ENCODE measurements at regions not wholly inside any gene's neighbourhood (a gene's known extent, or its start where the extent isn't known, plus 50 kb on each side); places are given as distances from the start of the nearest gene placed in this dataset.
"Not testable (repeated sequence)": the region's sequence is repeated elsewhere in the genome, so short reads cannot be mapped to it uniquely, and the experiment has no call there.

DNA sequence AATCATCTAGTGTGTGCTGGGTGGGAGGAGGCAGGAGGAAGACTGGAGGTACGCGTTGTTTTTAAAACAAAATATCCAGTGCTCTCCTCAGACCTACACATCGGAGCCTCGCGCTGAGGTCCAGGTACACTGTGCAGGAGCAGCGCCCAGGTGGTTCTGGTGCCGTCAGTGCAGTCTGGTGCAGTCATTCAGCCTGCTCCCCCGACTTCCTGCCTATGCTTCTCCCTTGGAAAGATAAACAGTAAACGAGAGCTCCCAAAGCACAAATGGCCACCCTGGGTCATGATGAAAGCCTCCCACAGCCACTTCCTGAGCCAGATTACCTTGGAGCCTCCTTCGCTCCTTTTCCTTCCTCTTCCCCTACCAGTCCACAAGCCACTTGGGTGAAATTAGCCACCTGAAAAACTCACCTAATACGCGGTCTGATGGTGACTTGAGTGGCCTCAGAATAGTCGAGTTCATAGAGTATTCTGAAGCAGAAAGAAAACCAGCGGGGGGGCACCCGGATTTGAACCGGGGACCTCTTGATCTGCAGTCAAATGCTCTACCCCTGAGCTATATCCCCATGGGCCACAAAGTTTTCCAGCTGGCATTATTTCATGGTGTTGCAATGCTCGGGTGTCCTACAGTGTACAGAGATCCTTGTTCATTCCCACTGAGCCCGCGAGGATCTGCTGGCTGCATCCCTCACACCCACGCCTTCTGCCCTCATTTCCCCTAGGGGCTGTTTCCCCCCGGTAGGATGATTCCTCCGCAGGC is 82.5 kb downstream of the ZNF467 start:
- H3K27me3 Mint-ChIP-seq = peaks cover 50% of the 10 kb centered on the region
- no peak for DNase-seq

GRCh38 chr7:149689291-149689721 is 84.1 kb downstream of the ZNF467 start:
- no peaks in the 10 kb centered on the region for H3K9me3 Mint-ChIP-seq
- H3K36me3 Mint-ChIP-seq (ENCODE audit: low read depth) = peaks cover 3% of the 10 kb centered on the region
- H3K4me1 Mint-ChIP-seq = no peaks in the 10 kb centered on the region
- DNase-seq = no peak
- intact Hi-C loops (cut with micrococcal nuclease) = no loop called here
- no peak overlapping the region for H3K27ac Mint-ChIP-seq
- H3K27me3 Mint-ChIP-seq = peaks cover 42% of the 10 kb centered on the region
- H3K4me3 Mint-ChIP-seq = no peak overlapping the region

More for the DNA sequence above, 82.5 kb downstream of the ZNF467 start:
- peaks cover 3% of the 10 kb centered on the region for H3K36me3 Mint-ChIP-seq (ENCODE audit: low read depth)
- intact Hi-C loops (cut with micrococcal nuclease) = no loop called here
- no peak overlapping the region for H3K4me3 Mint-ChIP-seq
- no peak overlapping the region for H3K27ac Mint-ChIP-seq
- H3K9me3 Mint-ChIP-seq = no peaks in the 10 kb centered on the region
- H3K4me1 Mint-ChIP-seq = no peaks in the 10 kb centered on the region

DNA sequence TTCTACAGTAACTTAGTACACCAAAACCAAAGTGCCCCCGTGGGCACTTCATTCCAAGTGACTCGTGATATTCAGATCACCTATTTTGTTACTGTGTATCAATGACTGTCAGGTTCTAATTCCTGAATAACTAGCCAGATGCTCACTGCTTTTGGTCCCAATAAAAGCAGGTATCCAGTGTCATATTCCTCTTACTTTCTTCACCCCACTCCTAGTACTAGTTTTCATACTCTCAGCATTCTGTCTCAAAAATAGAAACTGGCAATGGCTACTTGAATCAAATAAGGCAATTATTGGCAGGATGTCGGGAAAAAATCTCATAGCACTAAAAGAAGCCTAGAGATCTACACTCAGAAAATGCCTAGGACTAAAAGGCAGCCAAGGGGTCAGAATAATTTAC is 84.6 kb downstream of the ZNF467 start:
- no peaks in the 10 kb centered on the region for H3K9me3 Mint-ChIP-seq
- H3K27me3 Mint-ChIP-seq = peaks cover 44% of the 10 kb centered on the region
- no peaks in the 10 kb centered on the region for H3K4me1 Mint-ChIP-seq
- H3K4me3 Mint-ChIP-seq = no peak overlapping the region
- peaks cover 3% of the 10 kb centered on the region for H3K36me3 Mint-ChIP-seq (ENCODE audit: low read depth)
- DNase-seq = no peak
- H3K27ac Mint-ChIP-seq = no peak overlapping the region
- intact Hi-C loops (cut with micrococcal nuclease) = no loop called here

DNA sequence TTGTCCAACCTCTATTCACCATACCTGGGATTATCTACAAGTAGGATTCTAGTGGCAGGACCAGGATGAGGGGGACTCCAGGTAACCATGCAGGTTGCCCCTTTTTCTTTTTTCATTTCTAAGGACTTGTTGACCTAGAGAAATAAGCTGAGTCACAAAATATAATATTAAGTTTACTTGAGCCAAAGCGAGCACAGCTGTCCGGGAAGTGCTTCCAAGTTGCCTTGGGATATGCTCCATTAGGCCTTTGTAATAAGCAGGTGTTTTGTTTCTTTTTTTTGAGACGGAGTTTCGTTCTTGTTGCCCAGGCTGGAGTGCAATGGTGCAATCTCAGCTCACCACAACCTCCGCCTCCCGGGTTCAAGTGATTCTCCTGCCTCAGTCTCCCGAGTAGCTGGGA is 85.6 kb downstream of the ZNF467 start:
- H3K4me3 Mint-ChIP-seq; DNase-seq; H3K9me3 Mint-ChIP-seq; H3K36me3 Mint-ChIP-seq (ENCODE audit: low read depth); H3K4me1 Mint-ChIP-seq; intact Hi-C loops (cut with micrococcal nuclease); H3K27ac Mint-ChIP-seq: not testable (repeated sequence)
- H3K27me3 Mint-ChIP-seq = peaks cover 38% of the 10 kb centered on the region

DNA sequence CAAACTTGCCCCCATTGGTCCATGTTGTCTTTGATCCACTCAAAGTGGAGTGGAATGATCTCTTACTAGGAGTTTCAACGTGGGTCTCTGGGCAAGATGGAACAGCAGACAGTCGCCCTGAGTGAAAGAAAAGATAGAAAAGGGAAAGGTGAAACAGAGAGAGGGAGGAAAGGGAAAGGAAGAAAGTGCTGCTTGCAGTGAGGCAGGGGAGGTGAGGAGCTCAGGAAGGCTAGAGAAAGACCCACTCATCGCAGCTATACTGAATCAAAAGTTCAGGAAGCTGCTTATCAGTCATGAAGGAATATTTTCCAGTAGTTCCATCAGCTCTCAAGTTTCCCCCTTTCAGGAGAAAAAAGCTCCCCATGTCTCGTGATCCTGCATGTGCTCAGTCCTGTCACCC is 86.9 kb downstream of the ZNF467 start:
- Mint-ChIP-seq H3K9me3 (no peaks in the 10 kb centered on the region), H3K36me3 (ENCODE audit: low read depth) (no peaks in the 10 kb centered on the region), H3K27me3 (peaks cover 39% of the 10 kb centered on the region), H3K27ac (no peak overlapping the region), H3K4me1 (no peaks in the 10 kb centered on the region), H3K4me3 (no peak overlapping the region)
- intact Hi-C loops (cut with micrococcal nuclease) = no loop called here
- no peak for DNase-seq

DNA sequence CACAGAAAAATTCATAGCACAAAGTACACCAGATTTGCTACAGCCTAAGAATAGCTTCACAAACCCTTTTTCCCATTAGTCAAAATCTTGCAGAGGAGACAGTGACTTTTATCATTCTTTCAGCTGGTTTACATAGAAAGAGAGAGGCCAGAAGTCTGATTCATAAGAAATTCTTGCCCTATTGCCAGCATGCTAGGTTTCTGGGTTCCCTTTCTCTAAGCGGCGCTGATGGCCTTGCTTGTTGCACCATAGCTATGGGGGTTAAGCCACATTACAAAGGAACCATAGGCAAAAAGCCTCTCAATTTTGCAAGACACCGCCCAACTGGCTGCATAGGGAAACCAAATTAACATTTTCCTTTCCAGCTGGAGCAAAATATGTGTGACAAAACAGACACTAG is 87.4 kb downstream of the ZNF467 start:
- peaks cover 39% of the 10 kb centered on the region for H3K27me3 Mint-ChIP-seq
- no peak for DNase-seq
- H3K4me3 Mint-ChIP-seq = no peak overlapping the region
- H3K9me3 Mint-ChIP-seq = peaks cover 1% of the 10 kb centered on the region
- H3K36me3 Mint-ChIP-seq (ENCODE audit: low read depth) = no peaks in the 10 kb centered on the region
- intact Hi-C loops (cut with micrococcal nuclease) = no loop called here
- no peaks in the 10 kb centered on the region for H3K4me1 Mint-ChIP-seq
- H3K27ac Mint-ChIP-seq = no peak overlapping the region

DNA sequence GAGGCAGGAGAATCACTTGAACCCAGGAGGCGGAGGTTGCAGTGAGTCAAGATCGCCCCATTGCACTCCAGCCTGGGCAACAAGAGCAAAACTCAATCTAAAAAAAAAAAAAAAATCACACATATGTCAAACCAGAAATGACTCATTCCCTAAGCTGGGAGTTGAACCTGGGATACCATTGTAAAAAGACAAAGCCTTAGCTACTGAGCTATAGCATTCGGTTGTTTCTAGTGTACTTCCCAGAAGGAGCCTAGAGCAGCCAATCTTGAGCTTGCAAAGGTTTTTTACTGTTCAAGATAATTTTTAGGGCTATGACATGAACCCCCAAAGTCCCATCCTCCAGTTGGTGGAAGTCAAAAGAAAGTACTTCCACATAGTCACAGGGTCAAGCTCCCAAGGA is 87.9 kb downstream of the ZNF467 start:
- DNase-seq = no peak
- intact Hi-C loops (cut with micrococcal nuclease) = no loop called here
- H3K9me3 Mint-ChIP-seq = peaks cover 7% of the 10 kb centered on the region
- H3K27me3 Mint-ChIP-seq = peaks cover 39% of the 10 kb centered on the region
- H3K4me1 Mint-ChIP-seq = no peaks in the 10 kb centered on the region
- no peak overlapping the region for H3K4me3 Mint-ChIP-seq
- H3K36me3 Mint-ChIP-seq (ENCODE audit: low read depth) = no peaks in the 10 kb centered on the region
- H3K27ac Mint-ChIP-seq = no peak overlapping the region

DNA sequence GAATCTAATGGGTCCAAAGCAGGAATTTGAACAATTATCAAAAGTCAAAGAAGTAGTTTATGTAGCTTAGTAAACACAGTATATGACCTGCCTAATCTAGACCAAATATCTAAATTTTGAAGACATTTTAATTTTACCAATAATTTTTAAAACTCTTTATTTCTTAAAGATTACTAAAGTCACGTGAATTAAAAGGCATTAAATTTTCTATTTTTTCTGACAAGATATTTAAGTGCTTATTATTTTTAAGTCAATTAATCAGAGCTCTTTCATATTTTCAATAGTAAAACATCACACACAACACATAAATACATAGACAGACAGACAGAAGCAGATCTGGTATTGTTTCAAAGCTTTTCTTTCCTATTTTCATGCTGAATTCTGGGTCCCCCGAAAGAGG is 89.5 kb downstream of the ZNF467 start:
- intact Hi-C loops (cut with micrococcal nuclease) = no loop called here
- DNase-seq = no peak
- peaks cover 7% of the 10 kb centered on the region for H3K9me3 Mint-ChIP-seq
- H3K4me1 Mint-ChIP-seq = no peaks in the 10 kb centered on the region
- no peak overlapping the region for H3K27ac Mint-ChIP-seq
- H3K27me3 Mint-ChIP-seq = peaks cover 37% of the 10 kb centered on the region
- H3K4me3 Mint-ChIP-seq = no peak overlapping the region
- H3K36me3 Mint-ChIP-seq (ENCODE audit: low read depth) = no peaks in the 10 kb centered on the region

- intact Hi-C loops (cut with micrococcal nuclease) = no loop called here
- no peak overlapping the region for H3K27ac Mint-ChIP-seq
- H3K27me3 Mint-ChIP-seq = peaks cover 37% of the 10 kb centered on the region
- H3K9me3 Mint-ChIP-seq = peaks cover 7% of the 10 kb centered on the region
- DNase-seq = no peak
- H3K36me3 Mint-ChIP-seq (ENCODE audit: low read depth) = no peaks in the 10 kb centered on the region
- no peak overlapping the region for H3K4me3 Mint-ChIP-seq
- no peaks in the 10 kb centered on the region for H3K4me1 Mint-ChIP-seq
These were observed 90.2 kb downstream of the ZNF467 start for GRCh38 chr7:149683181-149683580.

DNA sequence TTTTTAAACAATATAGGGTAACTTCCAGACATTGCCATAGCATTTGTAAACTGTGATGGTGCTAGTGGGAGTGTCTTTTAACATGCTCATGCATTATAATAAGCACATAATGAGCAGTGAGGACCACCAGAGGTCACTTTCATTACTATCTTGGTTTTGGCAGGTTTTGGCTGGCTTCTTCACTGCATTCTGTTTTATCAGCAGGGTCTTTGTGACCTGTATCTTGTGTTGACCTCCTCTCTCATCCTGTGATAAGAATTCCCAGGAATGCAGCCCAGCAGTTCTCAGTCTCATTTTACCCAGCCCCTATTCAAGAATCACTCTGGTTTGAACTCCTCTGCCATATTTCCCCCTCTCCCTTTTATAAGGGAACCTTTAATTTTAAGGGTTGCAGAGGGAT is 91.3 kb downstream of the ZNF467 start:
- no peaks in the 10 kb centered on the region for H3K36me3 Mint-ChIP-seq (ENCODE audit: low read depth)
- H3K4me3 Mint-ChIP-seq = no peak overlapping the region
- no peaks in the 10 kb centered on the region for H3K4me1 Mint-ChIP-seq
- intact Hi-C loops (cut with micrococcal nuclease) = no loop called here
- DNase-seq = no peak
- H3K27ac Mint-ChIP-seq = no peak overlapping the region
- peaks cover 7% of the 10 kb centered on the region for H3K9me3 Mint-ChIP-seq
- H3K27me3 Mint-ChIP-seq = peaks cover 37% of the 10 kb centered on the region

DNA sequence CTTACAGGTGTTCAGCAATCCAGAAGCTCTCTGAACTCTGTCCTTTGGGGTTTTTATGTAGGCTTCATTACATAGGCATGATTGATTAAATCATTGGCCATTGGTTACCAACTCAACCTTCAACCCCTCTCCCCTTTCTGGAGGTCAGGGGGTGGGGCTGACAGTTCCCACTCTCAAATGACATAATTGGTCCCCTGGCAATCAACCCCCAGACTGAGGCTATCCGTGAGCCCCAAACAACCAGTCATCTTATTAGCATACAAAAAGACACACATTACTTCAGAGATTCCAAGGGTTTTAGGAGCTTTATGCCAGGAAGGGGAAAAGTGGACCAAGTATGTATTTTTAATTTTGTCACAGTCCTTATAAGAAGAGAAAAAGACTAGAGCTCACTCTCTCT is 92.1 kb downstream of the ZNF467 start:
- Mint-ChIP-seq H3K27ac (no peak overlapping the region), H3K4me3 (no peak overlapping the region), H3K27me3 (peaks cover 35% of the 10 kb centered on the region), H3K4me1 (no peaks in the 10 kb centered on the region), H3K36me3 (ENCODE audit: low read depth) (no peaks in the 10 kb centered on the region), H3K9me3 (peaks cover 7% of the 10 kb centered on the region)
- DNase-seq = no peak
- intact Hi-C loops (cut with micrococcal nuclease) = no loop called here

- DNase-seq = no peak
- Mint-ChIP-seq H3K9me3 (peaks cover 7% of the 10 kb centered on the region), H3K36me3 (ENCODE audit: low read depth) (no peaks in the 10 kb centered on the region), H3K4me1 (no peaks in the 10 kb centered on the region), H3K4me3 (no peak overlapping the region), H3K27me3 (peaks cover 34% of the 10 kb centered on the region), H3K27ac (no peak overlapping the region)
- intact Hi-C loops (cut with micrococcal nuclease) = no loop called here
These were observed 92.9 kb downstream of the ZNF467 start for GRCh38 chr7:149680331-149681025.

DNA sequence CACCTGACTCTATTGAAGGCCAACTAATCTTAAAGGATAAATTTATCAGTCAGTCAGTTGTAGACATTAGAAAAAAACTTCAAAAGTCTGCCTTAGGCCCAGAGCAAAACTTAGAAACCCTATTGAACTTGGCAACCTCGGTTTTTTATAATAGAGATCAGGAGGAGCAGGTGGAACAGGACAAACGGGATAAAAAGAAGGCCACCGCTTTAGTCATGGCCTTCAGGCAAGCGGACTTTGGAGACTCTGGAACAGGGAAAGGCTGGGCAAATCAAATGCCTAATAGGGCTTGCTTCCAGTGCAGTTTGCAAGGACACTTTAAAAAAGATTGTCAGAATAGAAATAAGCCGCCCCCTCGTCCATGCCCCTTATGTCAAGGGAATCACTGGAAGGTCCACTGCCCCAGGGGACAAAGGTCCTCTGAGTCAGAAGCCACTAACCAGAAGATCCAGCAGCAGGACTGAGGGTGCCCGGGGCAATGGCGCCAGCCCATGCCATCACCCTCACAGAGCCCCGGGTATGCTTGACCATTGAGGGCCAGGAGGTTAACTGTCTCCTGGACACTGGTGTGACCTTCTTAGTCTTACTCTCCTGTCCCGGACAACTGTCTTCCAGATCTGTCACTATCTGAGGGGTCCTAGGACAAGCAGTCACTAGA is 98.5 kb downstream of the ZNF467 start:
- H3K9me3 Mint-ChIP-seq; H3K4me1 Mint-ChIP-seq; intact Hi-C loops (cut with micrococcal nuclease); H3K4me3 Mint-ChIP-seq; H3K36me3 Mint-ChIP-seq (ENCODE audit: low read depth); H3K27ac Mint-ChIP-seq: not testable (repeated sequence)
- peaks cover 33% of the 10 kb centered on the region for H3K27me3 Mint-ChIP-seq
- peak; percentile 39 for DNase-seq

GRCh38 chr7:149673006-149673405 is 100.4 kb downstream of the ZNF467 start:
- peaks cover 34% of the 10 kb centered on the region for H3K27me3 Mint-ChIP-seq
- H3K27ac Mint-ChIP-seq = no peak overlapping the region
- intact Hi-C loops (cut with micrococcal nuclease) = no loop called here
- DNase-seq = no peak
- H3K4me3 Mint-ChIP-seq = no peak overlapping the region
- H3K9me3 Mint-ChIP-seq = no peaks in the 10 kb centered on the region
- no peaks in the 10 kb centered on the region for H3K4me1 Mint-ChIP-seq
- H3K36me3 Mint-ChIP-seq (ENCODE audit: low read depth) = no peaks in the 10 kb centered on the region

Measured in activated CD4-positive, alpha-beta T cell treated with anti-CD3 and anti-CD28 coated beads, Interleukin-2, amount 10 ng/mL, durations not matched to agents 24 days and 14 days (primary cell).